HepG2 (cell line): ENCODE measurements at regions not wholly inside any gene's neighbourhood (a gene's known extent, or its start where the extent isn't known, plus 50 kb on each side); places are given as distances from the start of the nearest gene placed in this dataset.

ENCODE experiments used
- CTCF ChIP-seq: sonication (generic); formaldehyde crosslinking; IDR thresholded peaks from 2 replicates; pipeline ENCODE4 v1.5.0; 2020; ENCODE audit warnings: mild to moderate bottlenecking, missing genetic modification reagents, moderate library complexity
- YEATS2 ChIP-seq: sonication (generic); formaldehyde crosslinking; IDR thresholded peaks from 2 replicates; pipeline ENCODE4 v1.4.0; 2020; ENCODE audit warnings: missing genetic modification reagents, borderline replicate concordance
- ZNF589 ChIP-seq: sonication (generic); formaldehyde crosslinking; conservative IDR thresholded peaks from 2 replicates; pipeline ENCODE4 v1.8.0; 2022; ENCODE audit warnings: mild to moderate bottlenecking, moderate library complexity, missing genetic modification reagents

- TF ChIP-seq CTCF (CRISPR knock-in tag) = no peak
- no peak for TF ChIP-seq ZNF589 (CRISPR knock-in tag)
- TF ChIP-seq YEATS2 = no peak
Measured at GRCh38 chr13:34867590-34867989, 74.5 kb upstream of the NBEA start.
